Myocyte (in vitro differentiated cells): ENCODE measurements at regions not wholly inside any gene's neighbourhood (a gene's known extent, or its start where the extent isn't known, plus 50 kb on each side); places are given as distances from the start of the nearest gene placed in this dataset.
"Not testable (repeated sequence)": the region's sequence is repeated elsewhere in the genome, so short reads cannot be mapped to it uniquely, and the experiment has no call there.

ENCODE experiments used
- DNase-seq: peaks from one replicate; pipeline ENCODE4 v3.0.0-alpha.2; 2012; ENCODE audit warnings: low read depth

- no peak for DNase-seq
These were observed 368.2 kb upstream of the ROPN1 start for GRCh38 chr3:124360155-124360554.

- DNase-seq: no peak
These were observed 368.6 kb upstream of the ROPN1 start for GRCh38 chr3:124360563-124360962.

- no peak for DNase-seq
These were observed 368.7 kb upstream of the UMPS start for GRCh38 chr3:124361566-124361965.

DNA sequence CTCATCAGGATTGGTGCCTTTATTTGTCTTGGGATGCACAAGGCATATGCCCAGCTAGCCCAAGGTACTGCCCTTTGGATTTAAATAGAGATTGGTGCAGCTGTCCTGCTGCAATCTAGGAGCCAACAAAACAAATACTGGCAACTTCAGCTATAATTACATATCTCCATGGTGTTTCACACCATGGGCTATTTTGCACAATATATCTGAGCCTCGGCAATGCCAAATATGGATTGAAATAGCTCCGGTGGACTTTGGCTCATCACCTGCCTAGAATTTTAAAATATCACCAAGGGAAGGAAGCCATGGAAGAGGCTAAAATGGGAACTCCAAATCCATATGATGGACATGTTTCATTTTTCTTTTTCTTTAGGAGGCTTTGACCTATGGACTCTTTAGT, 367.8 kb upstream of the UMPS start:
- no peak for DNase-seq

DNA sequence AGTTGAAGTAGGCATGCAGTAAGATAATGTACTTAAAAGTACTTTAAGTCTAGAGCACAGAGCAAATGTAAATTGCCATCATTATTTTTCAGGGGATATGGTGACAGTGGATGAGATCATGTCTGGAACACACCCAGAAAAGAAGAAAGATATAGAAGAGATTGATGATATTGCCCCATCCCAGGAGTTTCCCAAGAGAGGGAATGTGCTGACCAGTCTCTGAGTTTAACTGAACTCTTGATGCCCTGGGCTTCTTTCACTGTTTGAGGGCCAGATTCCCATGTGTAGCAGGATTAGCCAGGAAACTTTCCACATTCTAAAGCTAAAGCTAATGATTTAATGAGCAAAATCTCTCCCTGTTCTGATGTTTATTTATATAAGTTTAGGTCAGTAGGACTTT, 366.8 kb upstream of the UMPS start:
- no peak for DNase-seq

- DNase-seq: peak; percentile 12
These were observed 365.8 kb upstream of the UMPS start for GRCh38 chr3:124364317-124365020.

DNA sequence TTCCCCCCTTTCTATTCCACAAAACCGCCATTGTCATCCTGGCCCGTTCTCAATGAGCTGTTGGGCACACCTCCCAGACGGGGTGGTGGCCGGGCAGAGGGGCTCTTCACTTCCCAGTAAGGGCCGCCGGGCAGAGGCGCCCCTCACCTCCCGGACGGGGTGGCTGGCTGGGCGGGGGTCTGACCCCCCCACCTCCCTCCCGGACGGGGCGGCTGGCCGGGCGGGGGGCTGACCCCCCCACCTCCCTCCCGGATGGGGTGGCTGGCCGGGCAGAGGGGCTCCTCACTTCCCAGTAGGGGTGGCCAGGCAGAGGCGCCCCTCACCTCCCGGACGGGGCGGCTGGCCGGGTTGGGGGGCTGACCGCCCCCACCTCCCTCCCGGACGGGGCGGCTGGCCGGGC, 363.6 kb upstream of the UMPS start:
- DNase-seq: not testable (repeated sequence)

- no peak for DNase-seq
These were observed 357.5 kb upstream of the UMPS start for GRCh38 chr3:124372775-124373174.

DNA sequence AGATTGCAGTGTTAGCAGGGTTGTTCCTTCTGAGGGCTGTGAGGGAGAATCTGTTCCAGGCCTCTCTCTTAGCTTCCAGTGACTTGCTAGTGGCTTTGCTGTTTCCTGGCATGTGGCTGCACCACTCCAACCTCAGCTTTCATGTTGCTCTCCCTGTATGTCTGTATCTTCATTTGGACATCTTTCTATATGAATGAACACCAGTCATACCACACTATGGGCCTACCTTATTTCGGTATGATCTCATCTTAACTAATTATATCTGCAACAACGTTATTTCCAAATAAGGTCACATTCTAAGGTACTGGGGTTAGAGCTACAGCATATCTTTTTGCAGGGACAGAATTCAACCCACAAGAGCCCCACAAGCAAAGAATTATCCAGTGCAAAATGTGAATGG, 356.7 kb upstream of the UMPS start:
- DNase-seq: no peak

GRCh38 chr3:124374583-124374982, 355.7 kb upstream of the UMPS start:
- DNase-seq: no peak

GRCh38 chr3:124381575-124382333, 348.5 kb upstream of the UMPS start:
- no peak for DNase-seq

DNA sequence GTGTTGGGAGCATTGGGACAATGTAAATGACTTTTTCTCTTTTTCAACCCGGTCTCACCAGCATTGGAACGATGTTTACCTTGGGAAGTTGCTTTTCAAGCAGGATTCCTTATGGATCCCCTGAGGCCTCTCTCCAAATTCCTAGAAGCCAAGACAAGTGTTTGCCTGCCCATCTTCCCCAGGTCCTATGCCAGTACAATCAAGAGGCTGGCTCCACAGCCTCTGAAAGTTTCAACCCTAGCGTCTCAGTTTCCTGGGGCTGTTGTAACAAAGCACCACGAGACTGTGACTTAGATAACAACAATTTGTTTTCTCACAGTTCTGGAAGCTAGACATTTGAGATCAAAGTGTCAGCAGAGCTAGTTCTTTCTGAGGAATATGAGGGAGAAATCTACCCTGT, 347.2 kb upstream of the UMPS start:
- no peak for DNase-seq

- DNase-seq: no peak
These were observed 346.3 kb upstream of the UMPS start for GRCh38 chr3:124383846-124384466.

GRCh38 chr3:124384527-124384926, 345.7 kb upstream of the UMPS start:
- DNase-seq: no peak

GRCh38 chr3:124385996-124386395, 344.3 kb upstream of the UMPS start:
- no peak for DNase-seq

GRCh38 chr3:124386996-124387595, 343.2 kb upstream of the UMPS start:
- no peak for DNase-seq

- no peak for DNase-seq
These were observed 338.5 kb upstream of the UMPS start for GRCh38 chr3:124391774-124392173.

- DNase-seq: no peak
These were observed 336.9 kb upstream of the UMPS start for GRCh38 chr3:124393340-124393739.

- DNase-seq: no peak
These were observed 335.1 kb upstream of the UMPS start for GRCh38 chr3:124395162-124395561.

DNA sequence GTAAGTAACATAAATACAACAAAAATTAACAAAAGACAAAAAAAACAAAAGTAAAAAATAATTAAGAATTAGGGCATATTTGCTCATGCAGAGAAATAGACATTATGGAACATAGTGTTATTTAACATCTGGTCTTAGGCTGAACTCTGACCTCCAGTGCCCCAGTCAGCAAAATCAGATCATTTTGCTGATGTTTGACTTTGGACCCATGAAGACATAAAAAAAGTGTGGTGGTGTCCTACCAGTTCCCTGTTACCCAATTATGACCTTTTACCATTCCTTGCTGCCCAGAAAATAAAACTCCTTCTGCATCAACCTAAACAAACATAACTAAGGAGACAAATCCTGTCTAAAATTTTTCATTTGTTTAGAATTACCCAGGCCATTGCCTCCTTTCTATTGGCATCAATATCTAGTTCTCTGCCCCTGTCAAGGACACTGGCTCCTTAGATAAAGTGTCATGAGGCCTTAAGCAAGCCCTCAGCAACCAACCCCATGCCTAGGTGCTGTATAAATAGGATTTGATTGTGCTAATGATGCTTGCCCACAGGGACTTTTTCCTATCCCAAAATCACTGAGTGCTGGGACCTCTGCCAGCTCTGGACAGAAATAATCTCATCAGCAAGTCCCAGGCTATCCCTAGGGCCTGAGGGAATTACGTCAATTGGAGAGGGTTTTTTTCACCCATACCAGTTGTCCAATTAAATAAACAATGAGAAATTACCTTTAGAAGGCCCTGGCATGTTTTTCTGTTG, 334.5 kb upstream of the UMPS start:
- DNase-seq: peak; percentile 22

GRCh38 chr3:124396339-124396950, 333.8 kb upstream of the UMPS start:
- DNase-seq: no peak
